HG02870 (cell line): ENCODE measurements at regions not wholly inside any gene's neighbourhood (a gene's known extent, or its start where the extent isn't known, plus 50 kb on each side); places are given as distances from the start of the nearest gene placed in this dataset.

Source experiments
- ATAC-seq: cut with Tn5 transposase; IDR thresholded peaks from one replicate; pipeline ENCODE4 v1.9.1; 2021; ENCODE audit warnings: mild to moderate bottlenecking, moderate library complexity; ENCODE audit not compliant: unreplicated experiment

DNA sequence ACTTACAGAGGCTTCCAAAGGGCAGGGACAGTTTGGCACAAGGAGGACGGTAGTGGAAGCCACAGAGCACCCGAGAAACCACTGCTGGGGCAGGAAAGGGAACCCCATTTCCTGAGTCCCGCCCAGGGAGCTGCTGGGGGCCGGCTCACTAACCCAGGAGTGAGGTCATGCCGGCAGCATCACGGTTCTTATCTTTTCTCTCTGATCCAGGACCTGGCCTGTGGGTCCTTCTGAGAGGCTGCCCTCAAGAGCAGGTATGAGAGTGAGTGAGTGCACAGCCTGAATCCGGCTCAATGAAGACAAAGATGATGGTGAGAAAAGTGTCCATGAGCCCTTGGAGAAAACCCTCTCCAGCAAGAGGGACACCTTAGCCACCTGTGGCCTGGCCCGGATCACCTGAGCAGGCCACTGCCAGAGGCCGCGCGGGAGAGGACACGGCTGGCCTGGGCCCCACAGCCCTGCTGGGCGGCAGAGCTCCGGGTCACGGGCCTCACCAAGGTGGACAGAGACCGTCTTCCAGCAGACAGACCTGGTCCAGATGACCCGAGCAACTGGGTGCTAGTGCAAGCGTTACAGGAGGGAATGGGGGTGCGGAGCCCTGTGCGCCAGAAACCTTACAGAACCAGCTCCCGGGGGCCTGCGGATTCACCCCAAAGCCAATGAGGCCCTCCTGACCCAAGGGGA is 94.9 kb downstream of the RIPK4 start:
- ATAC-seq, result no peak

DNA sequence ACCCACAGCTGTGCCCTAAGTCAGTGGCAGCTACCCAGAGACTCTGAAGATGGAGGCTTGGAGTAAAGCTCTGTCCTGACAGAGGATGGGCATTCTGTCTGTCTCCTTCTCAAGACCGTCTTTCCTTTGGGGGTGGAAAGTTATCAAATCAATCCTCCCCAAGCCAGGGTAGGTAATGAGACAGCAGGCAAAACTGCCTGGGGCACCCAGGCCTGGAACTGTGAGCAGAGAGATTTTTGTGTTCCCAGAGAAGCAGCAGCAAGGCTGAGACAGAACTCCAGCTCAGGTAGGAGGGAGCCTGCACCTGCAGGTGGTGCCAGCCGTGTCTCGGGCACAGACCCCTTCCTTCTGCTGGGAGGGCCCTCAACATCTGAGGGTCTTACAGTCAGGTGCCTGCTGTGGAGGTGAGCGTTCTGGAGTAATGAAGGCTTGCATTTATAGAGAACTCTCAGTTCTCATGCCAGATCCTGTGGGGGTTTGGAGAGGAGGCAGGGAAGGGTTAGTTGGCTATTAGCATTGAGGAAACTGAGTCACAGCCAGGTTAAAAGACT is 95.6 kb downstream of the RIPK4 start:
- no peak for ATAC-seq

DNA sequence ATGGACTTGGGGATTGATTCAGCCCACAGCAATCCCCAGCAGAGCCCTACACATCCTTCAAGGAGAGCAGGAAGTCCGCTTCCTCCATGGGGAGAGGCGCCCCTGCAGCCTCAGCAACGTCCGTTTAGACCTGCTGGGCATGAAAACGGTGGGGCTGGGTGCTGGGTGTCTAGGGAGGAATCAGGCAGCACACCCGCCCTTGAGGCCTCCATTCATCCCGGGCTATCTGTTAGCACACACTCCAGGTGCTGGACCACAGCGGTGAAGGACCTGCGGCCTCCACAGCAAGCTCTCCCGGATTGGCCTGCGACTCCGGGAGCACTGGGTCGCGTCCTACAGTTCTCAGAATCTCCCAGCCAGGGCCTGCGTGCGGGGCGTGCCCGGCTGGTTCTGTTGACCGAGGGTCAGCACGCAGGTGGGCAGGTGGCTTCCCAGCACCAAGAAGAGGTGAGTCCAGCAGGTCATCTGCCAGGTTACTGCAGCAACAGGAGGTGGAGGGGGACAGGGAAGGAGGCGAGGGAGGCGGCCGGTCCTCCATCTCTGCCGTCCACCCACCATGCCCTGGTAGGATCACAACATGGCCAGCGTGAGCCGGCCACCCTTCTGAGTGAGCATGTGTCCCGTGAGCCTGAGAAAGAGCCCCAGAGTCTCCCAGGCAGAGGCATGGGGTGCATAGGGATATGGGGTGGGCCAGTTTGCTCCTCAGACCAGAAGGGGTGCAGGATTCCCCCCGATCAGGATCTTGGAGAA is 96.6 kb downstream of the RIPK4 start:
- ATAC-seq, result no peak

DNA sequence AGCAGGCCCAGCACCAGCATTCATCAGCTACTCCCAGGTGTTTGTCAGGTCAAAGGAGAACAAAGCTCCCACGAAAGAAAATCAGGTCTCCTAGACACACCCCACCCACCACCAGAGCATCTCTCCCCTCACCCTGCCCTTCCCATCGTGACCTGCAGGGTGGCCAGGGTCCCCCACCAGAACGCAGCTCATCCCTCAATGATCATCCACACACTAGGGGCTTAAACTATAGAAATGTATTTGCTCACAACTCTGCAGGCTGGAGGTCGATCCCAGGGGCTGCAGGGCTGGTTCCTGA is 97.4 kb downstream of the RIPK4 start:
- ATAC-seq, result no peak

DNA sequence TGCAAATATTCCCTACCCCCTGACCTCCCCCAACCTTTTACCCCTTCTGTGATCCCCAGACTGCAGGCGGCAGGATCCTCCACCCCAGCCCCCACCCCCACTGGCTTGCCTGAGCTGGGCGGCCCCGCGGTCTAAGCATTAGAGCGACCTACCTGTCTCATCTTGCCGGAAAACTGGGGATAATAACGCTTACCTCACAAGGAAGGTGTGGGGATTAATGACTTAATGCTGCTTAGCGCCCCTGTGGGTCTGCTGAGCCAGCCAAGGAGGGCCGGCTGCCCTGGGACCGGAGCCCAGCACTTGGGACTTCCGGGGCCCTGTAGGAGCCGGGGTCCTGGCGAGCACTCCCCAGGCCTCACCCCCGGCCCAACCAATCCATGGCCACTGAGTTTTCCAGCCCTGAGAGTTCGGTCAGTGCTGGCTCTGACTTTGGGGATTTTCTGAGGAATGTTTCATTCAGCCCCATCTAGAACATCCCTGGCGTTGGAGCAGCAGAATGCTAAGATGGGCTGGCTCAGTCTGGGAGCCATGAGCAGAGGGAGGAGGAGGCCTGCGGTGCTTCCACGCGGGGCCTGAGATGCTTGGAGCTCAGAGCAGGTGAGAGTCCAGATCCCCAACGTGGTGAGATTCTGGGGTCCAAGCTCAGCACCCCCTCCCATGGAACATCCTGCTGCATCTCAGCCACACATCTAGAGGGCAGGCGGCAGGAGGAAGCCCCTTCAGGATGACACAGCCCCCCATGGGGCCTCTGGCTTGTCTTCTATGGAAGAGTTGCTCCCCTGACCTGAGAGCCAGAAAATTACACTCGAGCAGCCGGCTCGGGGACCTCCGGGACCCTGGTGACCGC is 97.9 kb downstream of the RIPK4 start:
- no peak for ATAC-seq

DNA sequence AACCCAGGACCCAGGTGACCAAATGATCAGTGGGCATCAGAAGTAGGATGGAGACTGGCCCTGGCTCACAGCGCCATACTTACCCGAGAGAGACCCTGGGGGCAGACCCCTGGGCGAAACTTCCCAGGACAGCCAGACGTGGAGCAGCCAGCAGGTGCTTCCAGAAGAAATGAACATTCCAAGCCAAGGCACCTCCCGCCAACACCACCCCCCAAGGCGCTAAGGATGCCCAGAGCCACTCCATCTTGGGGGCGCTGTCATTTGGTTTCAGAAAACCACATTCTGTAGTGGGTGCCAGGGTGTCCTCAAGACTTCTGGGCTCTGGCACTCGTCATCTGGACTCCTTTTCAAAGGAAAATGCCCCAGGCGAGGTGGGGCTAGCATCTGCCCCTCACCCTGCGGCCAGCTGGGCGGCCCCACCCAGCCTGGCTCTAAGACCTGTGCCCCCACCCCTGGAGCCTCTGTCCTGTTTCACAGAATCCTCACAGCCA is 98.8 kb downstream of the RIPK4 start:
- no peak for ATAC-seq

DNA sequence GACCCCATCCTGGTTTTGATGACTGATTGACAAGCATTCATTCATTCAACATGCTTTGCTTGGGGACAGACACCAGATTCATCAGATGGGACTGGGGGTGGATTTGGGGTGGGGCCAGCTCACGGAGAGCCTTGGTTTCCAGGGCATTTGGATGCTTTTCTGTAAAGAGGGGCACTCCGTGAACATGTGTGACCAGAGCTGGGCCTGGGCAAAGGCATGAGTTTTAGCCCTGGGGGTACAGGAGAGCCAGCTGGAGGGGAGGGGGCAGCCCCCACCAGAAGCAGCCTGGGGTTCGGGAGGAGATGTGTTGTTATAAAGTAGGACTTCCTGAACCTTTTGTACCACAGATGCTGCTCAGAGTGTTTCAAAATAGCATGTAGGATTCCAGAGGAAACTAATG is 99.7 kb downstream of the RIPK4 start:
- ATAC-seq, result no peak

DNA sequence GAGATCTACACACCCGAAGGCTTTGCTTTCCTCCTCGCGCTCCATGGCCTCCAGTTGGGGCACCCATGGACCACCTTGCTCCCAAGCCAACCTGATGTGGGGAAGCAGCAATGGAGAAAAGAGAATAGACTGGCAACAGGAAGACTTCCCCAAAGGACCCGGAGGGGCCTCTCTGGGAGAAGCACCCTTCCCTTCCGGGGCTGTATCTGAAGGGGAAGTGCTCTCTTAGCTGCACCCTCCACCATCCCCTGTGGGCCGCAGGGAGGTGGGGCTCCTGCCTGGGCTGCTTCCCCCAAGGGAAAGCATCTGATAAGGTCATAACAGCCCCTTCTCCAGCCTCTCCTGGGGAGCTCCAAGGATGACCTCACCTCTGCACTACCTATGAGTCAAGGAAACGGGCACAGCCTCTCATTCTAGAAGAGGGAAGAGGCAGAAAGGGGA is 100.2 kb downstream of the RIPK4 start:
- no peak for ATAC-seq

DNA sequence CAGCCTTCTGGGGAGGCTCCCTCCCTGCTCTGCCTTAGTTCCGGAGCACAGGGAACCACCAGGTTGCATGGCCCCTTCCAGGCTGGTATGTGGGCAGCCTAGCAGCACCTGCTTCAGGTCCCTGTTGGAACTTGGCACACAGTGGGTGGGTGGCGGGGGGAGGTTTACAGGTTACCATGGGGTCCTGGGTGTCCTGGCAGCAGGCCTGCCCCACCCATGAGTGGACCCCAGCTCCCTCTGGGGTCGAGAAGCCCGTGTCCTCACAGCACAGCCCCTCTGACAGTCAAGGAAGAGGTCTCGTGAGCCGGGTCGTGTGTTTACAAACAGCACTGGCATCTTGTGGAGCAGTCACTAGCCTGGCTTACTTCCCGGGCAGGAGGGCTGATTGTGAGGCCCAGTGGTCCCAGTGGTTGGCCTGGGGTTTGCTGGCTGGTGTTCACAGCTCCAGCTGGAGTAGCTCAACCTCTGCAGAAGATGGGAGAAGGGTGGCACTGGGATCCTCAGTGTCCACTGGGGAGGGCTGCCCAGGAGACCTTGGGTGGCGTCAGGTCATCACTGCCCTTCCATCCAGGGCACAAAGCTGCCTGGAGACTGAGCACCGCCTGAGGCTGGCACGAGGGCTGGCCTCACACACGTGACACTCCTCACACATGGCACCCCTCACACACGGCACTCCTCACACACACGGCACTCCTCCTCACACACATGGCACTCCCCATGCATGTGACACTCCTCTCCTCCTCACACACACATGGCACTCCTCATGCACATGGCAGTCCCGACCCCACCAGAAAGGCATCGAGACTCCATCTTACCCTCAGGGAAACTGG is 100.9 kb downstream of the RIPK4 start:
- ATAC-seq, result no peak

DNA sequence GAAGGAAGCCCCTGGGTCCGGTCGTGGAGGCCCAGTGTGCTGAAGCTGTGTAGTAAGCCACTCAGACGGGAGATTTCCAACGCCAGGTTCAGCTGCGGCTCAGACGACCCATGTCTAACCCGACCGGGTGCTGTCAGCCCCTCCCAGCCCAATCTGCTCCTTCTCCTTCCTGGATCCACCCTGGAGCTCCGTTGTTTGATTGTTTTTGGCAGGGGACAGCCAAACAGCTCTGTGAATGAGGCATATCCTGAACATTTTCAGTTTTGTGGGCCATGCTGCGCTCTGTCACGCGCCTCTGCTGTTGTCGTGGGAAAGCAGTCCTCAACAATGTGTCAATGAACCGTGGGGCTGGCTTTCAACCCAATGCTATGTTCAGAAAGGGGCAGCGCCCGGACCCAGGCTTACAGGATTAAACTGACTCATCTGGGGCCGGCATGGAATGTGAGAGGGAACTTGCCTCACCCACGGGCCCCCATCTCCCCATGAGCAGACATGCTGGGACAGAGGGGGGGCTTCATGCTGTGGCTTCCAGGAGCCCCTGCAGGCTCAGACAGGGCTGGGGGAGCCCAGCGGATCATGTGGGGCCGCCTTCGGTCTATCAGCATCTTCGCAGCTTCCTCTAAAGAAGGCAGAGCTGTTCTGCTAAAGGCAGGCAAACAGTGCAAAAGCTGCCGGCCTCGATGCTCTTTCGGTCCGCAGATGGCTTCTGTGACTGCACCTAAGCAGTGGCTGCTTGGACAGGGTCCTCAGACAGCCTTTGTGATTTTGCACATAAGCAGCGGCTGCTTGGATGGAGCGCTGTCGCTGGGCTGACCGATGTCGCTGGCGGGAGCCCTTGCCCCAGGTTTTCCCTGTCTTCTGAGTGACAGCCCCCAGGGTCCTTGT is 101.7 kb downstream of the RIPK4 start:
- ATAC-seq, result no peak

DNA sequence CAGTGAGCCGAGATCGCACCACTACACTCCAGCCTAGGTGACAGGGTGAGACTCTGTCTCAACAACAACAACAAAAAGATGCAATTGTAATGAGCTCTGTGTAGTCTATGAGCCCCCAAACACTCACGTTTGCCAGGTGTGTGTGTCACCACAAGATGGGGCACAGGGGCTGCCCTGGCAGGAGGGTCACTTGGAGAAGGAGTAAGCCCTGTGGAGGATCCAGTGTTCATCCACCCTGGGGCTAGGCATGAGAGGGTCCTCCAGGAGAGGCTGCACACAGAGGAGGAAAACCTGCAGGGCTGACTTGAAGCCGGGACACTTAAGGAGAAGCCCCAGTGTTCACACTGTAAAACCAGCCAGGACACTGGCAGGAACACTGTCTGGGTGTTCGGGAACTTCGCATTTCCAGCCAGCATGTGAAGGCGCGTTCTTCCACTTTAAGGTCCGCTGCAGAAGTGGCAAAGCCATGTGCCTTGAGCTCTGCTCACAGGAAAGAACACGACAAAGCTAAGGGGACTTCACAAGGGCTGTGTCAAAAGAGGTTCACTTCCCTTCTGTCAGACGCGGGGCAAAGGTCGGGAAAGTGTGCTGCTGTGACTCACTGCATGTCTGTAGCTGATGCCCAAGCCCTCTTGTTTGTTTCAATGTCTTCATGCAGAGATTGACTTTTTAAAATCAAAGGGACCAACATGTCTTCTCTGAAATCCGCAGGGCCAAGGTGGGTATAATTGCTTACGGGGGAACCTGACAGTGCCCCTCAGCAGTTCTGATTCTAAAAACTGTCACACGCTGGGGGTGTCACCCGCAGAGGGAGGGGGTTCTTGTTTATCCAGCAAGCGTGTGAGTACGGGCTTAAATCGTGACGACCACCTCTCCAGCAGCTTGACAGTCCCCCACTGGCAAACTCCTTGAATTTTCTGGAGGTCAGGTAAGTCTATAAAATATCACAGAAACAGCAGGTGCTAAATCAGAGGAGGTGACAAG is 102.8 kb downstream of the RIPK4 start:
- no peak for ATAC-seq

DNA sequence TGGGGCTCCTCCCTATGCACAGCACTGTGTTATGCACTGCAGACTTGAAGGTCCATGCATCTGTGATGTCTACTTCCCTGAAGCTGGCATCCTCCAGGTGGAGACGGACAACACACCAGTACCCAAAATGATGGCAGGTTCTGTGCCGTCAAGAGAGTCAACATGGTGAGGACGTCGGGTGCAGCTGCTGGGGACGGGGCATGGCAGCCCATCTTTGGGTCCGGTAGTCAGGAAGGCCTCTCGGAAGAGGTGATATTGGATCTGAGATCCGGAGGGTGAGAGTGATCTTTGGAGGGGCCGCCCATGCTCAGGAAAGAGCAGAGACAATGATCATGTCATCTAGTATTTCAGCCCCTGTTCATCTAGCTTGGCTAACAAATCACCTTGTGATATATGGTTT is 104.1 kb downstream of the RIPK4 start:
- no peak for ATAC-seq

DNA sequence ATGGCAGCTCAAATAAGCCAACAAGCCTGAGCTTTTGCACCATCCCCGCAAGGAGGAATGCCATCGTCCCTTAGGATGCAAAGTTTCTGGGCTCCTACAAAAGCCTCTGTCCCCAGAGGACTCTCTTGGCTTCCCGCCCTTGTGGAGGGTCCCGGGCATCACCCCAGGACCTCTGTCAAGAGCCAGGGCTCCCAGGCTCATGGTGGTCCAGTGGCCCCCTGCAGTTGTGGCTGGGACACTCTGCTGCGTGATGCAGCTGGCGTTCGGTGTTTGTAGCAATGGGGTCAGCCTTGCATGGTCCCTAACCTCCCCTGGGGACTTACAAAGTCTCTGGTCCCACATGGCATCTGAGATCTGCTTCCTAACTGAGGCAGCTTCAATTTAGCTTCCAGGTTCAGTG is 104.7 kb downstream of the RIPK4 start:
- ATAC-seq, result no peak

DNA sequence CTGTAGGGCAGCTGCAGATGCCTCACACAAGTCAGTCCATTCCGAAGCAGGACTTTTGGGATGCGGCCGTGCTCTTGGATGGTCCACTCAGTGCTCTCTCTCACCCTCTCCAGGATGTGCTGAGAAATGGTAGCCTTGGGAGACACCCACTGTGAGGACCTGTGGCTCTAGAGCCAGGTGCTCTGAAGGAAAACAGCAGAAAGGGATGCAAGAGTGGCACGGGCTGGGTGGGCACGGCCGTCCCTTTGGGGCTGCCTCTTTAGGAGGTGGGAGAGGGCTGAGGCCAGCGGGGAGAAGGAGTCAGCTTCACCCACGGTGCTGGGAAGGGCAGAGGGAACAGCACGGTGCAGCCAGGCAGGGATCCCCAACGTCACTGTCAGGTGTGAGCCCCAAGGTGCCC is 106.1 kb downstream of the RIPK4 start:
- ATAC-seq, result no peak

DNA sequence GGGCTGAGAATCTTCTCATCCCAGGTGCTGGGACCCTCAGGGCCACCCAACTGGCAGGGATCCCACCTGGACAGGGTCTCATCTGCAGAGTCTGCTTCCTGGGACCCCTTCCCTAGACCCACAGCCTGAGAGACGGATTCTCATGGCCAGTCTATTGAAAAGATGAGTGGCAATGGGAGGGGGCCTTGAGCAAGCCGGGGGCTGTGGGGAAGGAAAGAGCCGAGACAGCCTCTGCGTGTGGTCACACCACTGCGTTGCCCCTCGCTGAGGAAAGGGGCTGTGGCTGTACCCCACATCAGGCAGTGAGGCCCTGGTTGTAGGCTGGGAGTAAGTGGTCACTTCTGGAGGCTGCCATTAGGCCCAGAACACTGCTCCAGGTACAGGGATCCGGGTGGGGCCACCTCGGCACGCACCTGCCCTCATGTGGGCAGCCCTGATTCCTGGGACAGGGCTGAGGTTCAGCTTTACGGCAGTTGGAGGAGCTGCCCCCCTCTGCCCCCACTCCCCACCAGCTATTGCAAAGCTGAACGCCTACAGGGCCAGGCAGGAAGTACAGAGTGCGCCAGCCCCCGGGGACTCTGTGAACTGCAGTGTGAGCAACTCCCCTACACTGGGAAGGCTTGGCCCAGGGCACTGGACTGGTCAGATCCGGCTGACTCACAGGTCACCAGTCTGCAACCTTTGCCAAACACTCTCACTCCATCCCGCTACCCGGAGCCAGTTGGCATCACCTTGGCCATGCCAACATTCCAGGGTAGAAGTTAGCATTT is 106.9 kb downstream of the RIPK4 start:
- no peak for ATAC-seq

DNA sequence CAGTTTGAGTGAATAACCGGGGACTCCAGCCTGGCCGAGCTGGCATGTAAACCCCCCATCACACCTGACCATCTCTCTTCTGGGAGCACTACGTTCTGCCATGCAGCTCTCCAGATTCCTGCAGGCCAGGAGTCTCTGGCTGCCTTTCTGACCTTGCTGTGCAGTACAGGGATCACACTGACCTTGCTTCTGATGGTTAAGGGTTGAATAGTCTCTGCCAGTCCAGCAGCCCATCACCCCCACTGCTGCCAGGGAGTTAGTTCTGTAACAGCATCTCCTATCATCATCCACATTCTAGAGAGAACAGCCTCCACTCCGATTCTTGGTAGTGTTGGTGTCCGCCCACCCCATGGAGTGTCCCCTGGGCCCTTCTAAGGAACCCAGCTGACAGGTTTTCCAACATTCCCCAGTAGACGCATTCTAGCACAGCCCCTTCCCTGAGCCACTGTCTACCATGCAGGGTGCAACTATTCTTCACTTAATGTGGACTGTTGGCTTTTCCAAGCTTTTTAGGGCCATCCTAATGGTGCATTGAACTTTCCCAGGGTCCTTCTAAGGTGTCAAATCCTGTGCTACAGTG is 109.8 kb downstream of the RIPK4 start:
- ATAC-seq, result no peak

DNA sequence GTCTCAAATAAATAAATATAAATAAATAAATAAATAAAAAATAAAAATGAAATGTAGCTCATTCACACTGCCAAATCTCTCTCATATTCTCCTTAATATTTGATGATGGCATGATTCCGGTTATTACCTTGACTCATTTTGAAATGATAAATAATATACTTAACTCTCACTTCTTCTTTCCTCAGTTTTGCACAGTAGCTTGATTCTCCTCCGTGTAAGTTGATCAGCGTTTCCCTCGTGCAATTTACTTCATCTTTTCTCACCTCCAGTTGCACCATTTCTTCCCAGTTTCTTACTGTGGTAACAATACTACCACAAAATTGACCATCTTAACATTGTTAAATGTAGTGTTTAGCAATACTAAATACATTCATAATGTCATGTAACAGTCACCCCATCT is 111.6 kb downstream of the RIPK4 start:
- ATAC-seq, result no peak
